IMR-90 (cell line): ENCODE measurements at regions not wholly inside any gene's neighbourhood (a gene's known extent, or its start where the extent isn't known, plus 50 kb on each side); places are given as distances from the start of the nearest gene placed in this dataset.

Experiments
- CEBPB ChIP-seq: IDR thresholded peaks from 2 replicates; pipeline ENCODE4 v1.6.1; 2012; ENCODE audit warnings: low read depth, low read length, improper control_type of control experiment
- CTCF ChIP-seq: conservative IDR thresholded peaks from 2 replicates; pipeline ENCODE4 v1.5.1; 2012; ENCODE audit warnings: mild to moderate bottlenecking, low read depth, low read length, improper control_type of control experiment
- ELK1 ChIP-seq: fragments of 150-350 bp; IDR thresholded peaks from 2 replicates; pipeline ENCODE4 v1.6.1; 2016; ENCODE audit warnings: low read depth, mild to moderate bottlenecking, low read length, moderate library complexity, borderline replicate concordance
- FOS ChIP-seq: fragments of 150-350 bp; IDR thresholded peaks from 2 replicates; pipeline ENCODE4 v1.6.1; 2016; ENCODE audit warnings: low read depth, low read length
- MXI1 ChIP-seq: IDR thresholded peaks from 2 replicates; pipeline ENCODE4 v1.6.1; 2012; ENCODE audit warnings: low read depth, mild to moderate bottlenecking, low read length, moderate library complexity, borderline replicate concordance
- POLR2A ChIP-seq: IDR thresholded peaks from 2 replicates; pipeline ENCODE4 v1.6.1; 2012; ENCODE audit warnings: mild to moderate bottlenecking, low read depth, low read length
- RAD21 ChIP-seq: IDR thresholded peaks from 2 replicates; pipeline ENCODE4 v1.6.1; 2012; ENCODE audit warnings: low read length, improper control_type of control experiment
- RCOR1 ChIP-seq: IDR thresholded peaks from 2 replicates; pipeline ENCODE4 v1.6.1; 2012; ENCODE audit warnings: mild to moderate bottlenecking, low read length, improper control_type of control experiment; ENCODE audit not compliant: insufficient replicate concordance
- RFX5 ChIP-seq: IDR thresholded peaks from 2 replicates; pipeline ENCODE4 v1.8.0; 2012; ENCODE audit warnings: low read depth, mild to moderate bottlenecking, low read length, moderate library complexity
- SMC3 ChIP-seq: fragments of 150-350 bp; IDR thresholded peaks from 2 replicates; pipeline ENCODE4 v1.6.1; 2016; ENCODE audit warnings: low read depth, mild to moderate bottlenecking, antibody characterized with exemption, low read length, moderate library complexity

GRCh38 chr3:174436367-174436766 lies 422.8 kb upstream of the NAALADL2 start:
- no peak for TF ChIP-seq POLR2A
- no peak for TF ChIP-seq RAD21
- no peak for TF ChIP-seq ELK1
- no peak for TF ChIP-seq CTCF
- no peak for TF ChIP-seq SMC3
- no peak for TF ChIP-seq CEBPB
- TF ChIP-seq RFX5 = no peak
- TF ChIP-seq RCOR1 = no peak
- TF ChIP-seq FOS = no peak
- TF ChIP-seq MXI1 = no peak
